Keratinocyte (primary cell): ENCODE measurements at regions not wholly inside any gene's neighbourhood (a gene's known extent, or its start where the extent isn't known, plus 50 kb on each side); places are given as distances from the start of the nearest gene placed in this dataset.

ENCODE experiments used
- DNase-seq: peaks from one replicate; pipeline ENCODE4 v3.0.0-alpha.2; 2011; ENCODE audit warnings: low read depth, missing footprints, low spot score
- FAIRE-seq: peaks from 2 replicates; lab custom pipeline; 2011; peaks lifted over from hg19 to GRCh38; lab: Jason Lieb, UNC
- H2AFZ ChIP-seq: 2 replicates; pipeline ENCODE4 v1.6.0; 2012; ENCODE audit warnings: low read length, control low read depth, inconsistent platforms; ENCODE audit not compliant: control insufficient read depth
- H3K27ac ChIP-seq: 2 replicates; pipeline ENCODE4 v1.5.1; 2011; ENCODE audit warnings: low read length; ENCODE audit not compliant: control insufficient read depth, insufficient read depth
- H3K27me3 ChIP-seq: 3 replicates; pipeline ENCODE4 v1.6.0; 2011; ENCODE audit warnings: low read length; ENCODE audit not compliant: control insufficient read depth, insufficient read depth; ENCODE audit errors: extremely low read depth
- H3K36me3 ChIP-seq, 2 experiments: 2 replicates in 1 of 2; 3 replicates in 1 of 2; pipeline ENCODE4 v1.5.1; 2011; ENCODE audit warnings: low read length in 2 of 2, mild to moderate bottlenecking in 1 of 2; ENCODE audit not compliant: control insufficient read depth in 2 of 2, insufficient read depth in 2 of 2; ENCODE audit errors: extremely low read depth in 1 of 2
- H3K4me1 ChIP-seq: 3 replicates; pipeline ENCODE4 v1.5.1; 2011; ENCODE audit warnings: low read length; ENCODE audit not compliant: control insufficient read depth, insufficient read depth; ENCODE audit errors: extremely low read depth
- H3K4me2 ChIP-seq: 3 replicates; pipeline ENCODE4 v1.6.0; 2011; ENCODE audit warnings: low read depth, low read length; ENCODE audit not compliant: control insufficient read depth, insufficient read depth; ENCODE audit errors: extremely low read depth
- H3K4me3 ChIP-seq, 3 experiments: fragments of 200-600 bp in 1 of 3; sonication (generic) in 1 of 3; 2 replicates in 2 of 3; 3 replicates in 1 of 3; pipeline ENCODE4 v1.5.1; 2011 to 2016; ENCODE audit warnings: low read length in 3 of 3, mild to moderate bottlenecking in 3 of 3, control low read depth in 2 of 3, inconsistent platforms in 1 of 3, low read depth in 1 of 3, mixed read lengths in 1 of 3, mixed run types in 1 of 3, moderate library complexity in 1 of 3; ENCODE audit not compliant: control insufficient read depth in 2 of 3, insufficient read depth in 2 of 3; ENCODE audit errors: extremely low read depth in 1 of 3
- H3K79me2 ChIP-seq: 2 replicates; pipeline ENCODE4 v1.6.0; 2012; ENCODE audit warnings: low read length; ENCODE audit not compliant: control insufficient read depth, insufficient read depth
- H3K9ac ChIP-seq: 3 replicates; pipeline ENCODE4 v1.6.0; 2011; ENCODE audit warnings: low read length; ENCODE audit not compliant: control insufficient read depth, insufficient read depth; ENCODE audit errors: extremely low read depth
- H3K9me1 ChIP-seq: 3 replicates; pipeline ENCODE4 v1.6.0; 2011; ENCODE audit warnings: low read length; ENCODE audit not compliant: control insufficient read depth, insufficient read depth; ENCODE audit errors: extremely low read depth
- H3K9me3 ChIP-seq: 2 replicates; pipeline ENCODE4 v1.5.1; 2012; ENCODE audit warnings: low read depth, low read length; ENCODE audit not compliant: control insufficient read depth
- H4K20me1 ChIP-seq: 3 replicates; pipeline ENCODE4 v1.6.0; 2011; ENCODE audit warnings: low read length; ENCODE audit not compliant: control insufficient read depth, insufficient read depth; ENCODE audit errors: extremely low read depth
- CTCF ChIP-seq, 3 experiments: IDR thresholded peaks in 1 of 3; conservative IDR thresholded peaks in 1 of 3; optimal IDR thresholded peaks in 1 of 3; 2 replicates in 2 of 3; 3 replicates in 1 of 3; pipeline versions ENCODE3 to v1.5.1; 2011; ENCODE audit warnings: low read length in 3 of 3, mild to moderate bottlenecking in 3 of 3, moderate library complexity in 2 of 3, control low read depth in 1 of 3, inconsistent platforms in 1 of 3; ENCODE audit not compliant: insufficient read depth in 2 of 3; ENCODE audit errors: extremely low read depth in 1 of 3
- EZH2 ChIP-seq: IDR thresholded peaks from one replicate; pipeline ENCODE4 v1.6.1; 2012; ENCODE audit warnings: inconsistent platforms, mild to moderate bottlenecking, low read length, moderate library complexity
- dilution Hi-C: fragments of 300-500 bp; cut with MboI; formaldehyde crosslinking; loops from one replicate; pipeline ENCODE4 v1.7.0; 2020; ENCODE audit warnings: low sequenced_read_pairs; ENCODE audit not compliant: extremely low pct_ligation_motif_present

DNA sequence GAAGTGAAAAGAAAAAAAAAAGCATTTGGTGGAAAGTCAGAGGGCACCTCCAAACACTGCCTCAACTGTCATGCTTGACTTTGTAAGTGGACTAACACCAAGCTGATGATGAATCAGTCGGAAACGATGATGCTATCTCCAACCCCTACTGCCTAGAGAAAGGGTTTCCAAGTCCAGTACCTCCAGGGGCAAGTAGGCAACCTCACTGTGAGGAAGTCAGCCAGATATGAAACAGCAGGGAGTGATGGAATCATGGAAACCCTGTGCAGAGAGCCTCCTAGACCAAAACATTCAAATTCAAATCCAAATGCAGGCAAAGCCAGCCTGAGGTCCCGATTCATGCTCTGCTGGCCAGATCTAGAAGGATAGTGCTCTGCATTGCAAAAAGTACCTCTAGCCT lies 100.9 kb upstream of the SERP2 start:
- H2AFZ ChIP-seq: no peak overlapping the region
- H3K27ac ChIP-seq: no peak overlapping the region
- no peaks in the 10 kb centered on the region for H3K27me3 ChIP-seq
- H3K4me2 ChIP-seq: no peak overlapping the region
- FAIRE-seq (no peak), DNase-seq (no peak)
- no peaks in the 10 kb centered on the region for H3K36me3 ChIP-seq
- peaks cover 18% of the 10 kb centered on the region for H3K4me1 ChIP-seq
- no peaks in the 10 kb centered on the region for H3K9me1 ChIP-seq
- no peak overlapping the region for H3K9ac ChIP-seq
- no peaks in the 10 kb centered on the region for H3K9me3 ChIP-seq
- dilution Hi-C loops: no loop called here
- H3K79me2 ChIP-seq: no peaks in the 10 kb centered on the region
- H4K20me1 ChIP-seq: no peaks in the 10 kb centered on the region
- TF ChIP-seq CTCF (optimal IDR thresholded peaks at IDR 0.05 in 1 of 3, IDR thresholded peaks at IDR 0.05 in 1 of 3, conservative IDR thresholded peaks at IDR 0.05 in 1 of 3; ENCODE audit: extremely low read depth in 1 of 3, insufficient read depth in 2 of 3, low read length in 3 of 3): no peak
- TF ChIP-seq EZH2: no peak
- no peak overlapping the region for H3K4me3 ChIP-seq

- dilution Hi-C loops: no loop called here
- Histone ChIP-seq H3K4me2 (no peak overlapping the region), H3K9ac (no peak overlapping the region), H3K9me3 (no peaks in the 10 kb centered on the region), H4K20me1 (no peaks in the 10 kb centered on the region), H3K9me1 (no peaks in the 10 kb centered on the region), H3K36me3 (no peaks in the 10 kb centered on the region), H3K27ac (no peak overlapping the region), H2AFZ (no peak overlapping the region), H3K4me3 (no peak overlapping the region), H3K4me1 (peaks cover 13% of the 10 kb centered on the region), H3K79me2 (no peaks in the 10 kb centered on the region), H3K27me3 (no peaks in the 10 kb centered on the region)
- no peak for TF ChIP-seq EZH2
- TF ChIP-seq CTCF (optimal IDR thresholded peaks at IDR 0.05 in 1 of 3, IDR thresholded peaks at IDR 0.05 in 1 of 3, conservative IDR thresholded peaks at IDR 0.05 in 1 of 3; ENCODE audit: extremely low read depth in 1 of 3, insufficient read depth in 2 of 3, low read length in 3 of 3): no peak
- DNase-seq (no peak), FAIRE-seq (no peak)
Measured at GRCh38 chr13:44273216-44273615, 100.4 kb upstream of the SERP2 start.
